HG03039 (cell line): ENCODE measurements at regions not wholly inside any gene's neighbourhood (a gene's known extent, or its start where the extent isn't known, plus 50 kb on each side); places are given as distances from the start of the nearest gene placed in this dataset.

ENCODE experiments used
- ATAC-seq: cut with Tn5 transposase; IDR thresholded peaks from one replicate; pipeline ENCODE4 v1.9.1; 2021; ENCODE audit warnings: mild to moderate bottlenecking, moderate library complexity; ENCODE audit not compliant: unreplicated experiment

- ATAC-seq = no peak
These were observed 591.9 kb downstream of the TECRL start for GRCh38 chr4:63817196-63817865.

DNA sequence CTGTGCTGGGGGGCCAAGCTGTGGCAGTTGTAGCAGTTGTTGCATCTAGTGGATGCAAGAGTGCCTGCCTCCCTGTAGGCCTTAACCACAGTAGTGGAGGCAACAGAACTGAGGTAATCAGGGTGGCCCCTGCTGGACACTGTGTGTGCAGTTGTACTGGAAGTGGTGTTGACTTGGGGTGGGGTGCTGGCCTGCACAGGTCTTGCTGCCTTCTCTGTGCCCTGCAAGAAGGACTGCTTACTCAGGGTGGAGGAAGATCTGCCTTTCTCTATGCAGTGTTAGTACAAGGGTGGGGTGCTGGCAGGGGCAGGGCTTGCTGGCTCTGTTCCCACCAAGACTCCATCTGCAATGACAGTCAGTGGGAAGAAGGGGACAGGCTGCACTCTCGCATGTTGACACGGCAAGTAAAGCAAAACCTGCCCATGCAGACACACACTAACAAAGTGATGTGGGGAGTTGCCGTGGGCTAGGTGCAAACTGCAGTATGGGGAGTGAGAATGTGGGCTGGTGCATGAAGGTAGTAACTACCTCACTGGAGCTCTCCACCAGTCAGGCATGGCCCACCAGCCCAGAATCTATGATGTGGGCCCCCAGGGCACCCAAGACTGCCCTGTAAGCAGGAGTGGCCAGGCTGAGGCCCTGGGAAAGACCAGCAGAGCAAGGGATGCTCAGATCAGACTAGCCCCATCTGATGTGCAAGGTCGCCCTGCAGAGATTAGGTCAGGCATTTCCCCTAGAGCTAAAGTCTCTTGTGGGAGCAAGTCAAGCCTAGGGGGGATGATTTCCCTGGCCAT, 594.9 kb downstream of the TECRL start:
- ATAC-seq = no peak

GRCh38 chr4:63799166-63799565, 610.1 kb downstream of the TECRL start:
- ATAC-seq = no peak

- ATAC-seq = no peak
These were observed 613.9 kb downstream of the TECRL start for GRCh38 chr4:63795301-63795700.

- ATAC-seq = no peak
These were observed 618.9 kb downstream of the TECRL start for GRCh38 chr4:63790377-63790776.

DNA sequence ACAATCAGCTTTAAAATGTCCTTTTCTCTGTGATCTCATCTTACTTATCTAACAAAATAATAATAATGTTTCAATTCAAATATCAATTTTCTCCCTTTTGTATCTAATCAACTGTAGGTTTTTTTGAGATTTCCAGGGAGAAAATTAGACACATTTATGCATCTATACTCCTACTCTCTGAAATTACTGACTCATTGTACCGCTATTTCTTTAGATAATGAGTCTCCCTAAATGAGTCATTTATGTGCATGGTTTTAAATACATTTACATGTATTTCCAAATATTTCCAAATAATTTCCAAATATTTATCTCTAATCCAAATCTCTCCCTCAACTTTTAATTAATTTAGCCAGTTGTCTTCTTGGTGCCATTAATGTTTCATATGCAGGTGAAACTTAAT, 621.0 kb downstream of the TECRL start:
- ATAC-seq = no peak

GRCh38 chr4:63787326-63787725, 621.9 kb downstream of the TECRL start:
- ATAC-seq = no peak

- ATAC-seq = no peak
These were observed 623.1 kb downstream of the TECRL start for GRCh38 chr4:63786171-63786570.

- no peak for ATAC-seq
These were observed 624.4 kb downstream of the TECRL start for GRCh38 chr4:63784822-63785221.

DNA sequence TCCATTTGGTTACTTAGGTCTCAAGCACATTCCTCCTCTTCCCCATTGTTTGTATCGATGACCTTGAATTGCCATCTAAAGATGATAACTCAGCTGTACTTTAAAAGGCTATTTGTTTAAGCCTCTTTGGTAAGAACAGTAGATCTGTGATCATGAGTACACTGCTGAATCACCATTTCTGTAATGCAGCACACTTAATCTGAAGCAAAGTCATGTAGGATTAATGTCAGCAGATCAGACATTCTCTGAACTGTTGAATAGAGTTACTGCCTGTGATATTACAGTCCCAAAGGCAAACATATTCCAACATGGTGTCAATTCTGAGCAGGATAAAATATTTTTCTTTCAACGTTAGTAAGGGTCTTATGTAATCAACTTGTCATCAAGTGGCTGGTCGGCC, 631.6 kb downstream of the TECRL start:
- ATAC-seq = no peak

GRCh38 chr4:63764400-63764799, 644.9 kb downstream of the TECRL start:
- no peak for ATAC-seq

DNA sequence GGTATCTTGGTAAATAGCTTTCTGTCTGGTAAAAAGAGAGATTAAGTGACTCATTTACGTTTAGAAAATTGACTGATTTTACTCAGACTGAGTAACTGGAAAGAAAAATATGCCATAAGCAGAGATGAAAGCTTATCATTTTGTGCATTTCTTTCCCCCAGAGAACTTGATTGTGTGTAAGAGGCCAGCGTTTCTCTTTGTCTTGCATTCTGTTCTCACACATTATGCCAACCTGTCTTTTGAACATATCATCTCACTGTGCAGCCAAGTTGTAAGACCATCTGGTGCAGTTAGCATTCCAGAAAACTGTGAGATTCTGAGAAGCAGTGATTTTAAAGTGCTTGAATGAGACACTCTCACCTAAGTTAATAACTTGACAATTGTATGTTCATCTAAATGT, 651.3 kb downstream of the TECRL start:
- no peak for ATAC-seq

DNA sequence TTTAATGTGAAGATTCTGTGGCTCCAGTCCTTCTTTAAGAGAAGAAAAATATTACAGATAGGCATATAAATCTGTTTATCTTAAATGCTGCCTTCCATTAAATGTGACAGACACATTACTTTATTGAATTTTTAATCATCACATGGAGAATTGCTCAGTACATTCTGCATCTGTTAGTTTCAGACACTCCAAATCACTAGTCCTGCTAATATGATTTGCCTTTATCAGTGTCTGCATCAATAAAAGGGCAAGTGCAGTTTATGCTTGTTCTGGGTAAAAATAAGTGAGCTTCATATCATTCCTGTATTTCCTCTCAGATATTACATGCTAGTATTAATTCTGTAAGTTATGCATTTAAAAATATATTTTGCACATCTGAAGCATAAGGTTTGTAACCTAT, 666.4 kb downstream of the TECRL start:
- no peak for ATAC-seq

DNA sequence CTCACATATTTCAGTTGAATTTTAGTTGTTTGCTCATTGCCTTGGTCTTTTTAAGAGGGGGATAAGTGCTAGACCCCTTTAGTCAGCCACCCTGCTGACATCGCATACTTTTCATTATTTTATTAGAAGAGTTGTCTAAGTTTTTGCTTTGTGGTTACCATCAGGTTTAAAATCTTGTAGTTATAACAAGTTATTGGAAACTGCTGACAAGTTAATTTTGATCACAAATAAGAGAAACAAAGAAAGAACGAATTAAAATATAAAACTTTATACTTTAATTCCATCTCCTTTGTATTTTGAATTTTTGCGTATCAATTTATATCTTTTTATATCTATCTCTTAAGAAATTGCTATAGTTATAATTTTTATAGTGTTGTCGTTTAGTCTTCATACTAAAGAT, 679.7 kb downstream of the TECRL start:
- ATAC-seq = no peak

GRCh38 chr4:63728480-63729177, 680.6 kb downstream of the TECRL start:
- no peak for ATAC-seq

DNA sequence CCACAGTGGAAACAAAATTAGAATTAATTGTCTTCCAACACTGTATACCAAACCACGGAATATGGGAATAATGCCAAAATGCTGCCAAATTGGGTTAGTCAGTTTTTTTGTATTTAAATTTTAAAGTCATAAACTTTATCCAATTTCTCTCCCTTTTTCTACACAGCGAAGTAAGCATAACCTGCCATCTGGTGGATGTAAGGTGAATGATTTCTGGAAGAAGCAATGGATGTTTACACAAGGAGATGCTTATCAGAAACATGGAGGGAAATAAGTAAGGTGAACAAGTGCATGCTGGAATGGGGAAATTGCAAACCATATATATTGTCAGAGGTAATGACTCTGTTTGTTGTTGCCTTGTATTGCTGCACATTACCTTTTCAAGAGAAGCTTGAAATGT, 691.9 kb downstream of the TECRL start:
- no peak for ATAC-seq

GRCh38 chr4:63708661-63709060, 700.6 kb downstream of the TECRL start:
- no peak for ATAC-seq

DNA sequence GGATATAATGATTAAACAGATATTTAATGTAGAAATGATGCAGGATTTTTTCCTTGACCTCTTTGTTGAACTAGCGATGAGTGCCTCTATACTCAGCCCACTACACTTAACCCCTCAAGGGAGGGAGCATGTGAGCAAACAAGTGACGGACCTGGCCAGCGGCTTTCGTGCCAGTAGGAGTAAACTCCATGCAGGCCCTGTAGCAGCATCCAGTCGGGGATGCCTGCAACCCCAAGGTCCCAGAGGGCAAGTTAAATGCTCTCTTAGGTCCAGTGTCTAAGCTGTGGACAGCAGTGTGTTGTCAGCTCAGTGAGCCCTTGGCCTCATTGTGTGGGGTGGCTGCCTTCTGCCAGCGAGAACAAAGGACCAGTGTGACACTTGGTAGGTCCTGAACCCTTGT, 708.7 kb downstream of the TECRL start:
- no peak for ATAC-seq

DNA sequence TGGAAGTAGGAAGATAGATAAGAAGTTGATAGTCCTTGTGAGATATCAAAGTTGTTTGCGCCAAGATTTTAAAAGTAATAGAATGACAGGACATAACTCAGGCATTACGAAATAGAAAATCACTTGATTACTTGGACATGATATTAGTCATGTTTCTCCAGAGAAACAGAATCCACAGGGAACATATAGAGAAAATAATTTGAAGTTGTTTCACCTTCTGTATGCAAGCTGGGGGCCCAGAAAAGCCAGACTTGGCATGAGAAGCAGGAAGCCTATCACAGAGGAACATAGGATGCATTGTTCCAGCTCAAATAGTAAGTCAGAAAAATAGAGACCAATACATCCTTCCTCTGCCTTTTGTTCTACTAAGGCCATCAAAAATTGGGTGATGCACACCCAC, 715.9 kb downstream of the TECRL start:
- no peak for ATAC-seq

- ATAC-seq = no peak
These were observed 730.8 kb downstream of the TECRL start for GRCh38 chr4:63678358-63678931.

GRCh38 chr4:63670735-63671134, 738.5 kb downstream of the TECRL start:
- no peak for ATAC-seq

- no peak for ATAC-seq
These were observed 745.4 kb downstream of the TECRL start for GRCh38 chr4:63663870-63664269.
